Mammary epithelial cell (primary cell): ENCODE measurements at regions not wholly inside any gene's neighbourhood (a gene's known extent, or its start where the extent isn't known, plus 50 kb on each side); places are given as distances from the start of the nearest gene placed in this dataset.

Experiments
- CTCF ChIP-seq, 2 donors: IDR thresholded peaks in 1 of 2; conservative IDR thresholded peaks in 1 of 2; 2 replicates each; pipeline ENCODE4 v1.5.1; 2011 to 2012; ENCODE audit warnings: inconsistent platforms in 2 of 2, low read length in 2 of 2, mild to moderate bottlenecking in 2 of 2, control low read depth in 1 of 2, low read depth in 1 of 2; ENCODE audit not compliant: insufficient read depth in 1 of 2; ENCODE audit errors: extremely low read depth in 1 of 2
- EZH2 ChIP-seq: IDR thresholded peaks from 2 replicates; pipeline ENCODE4 v1.6.1; 2012; ENCODE audit warnings: low read length, inconsistent platforms, borderline replicate concordance

GRCh38 chr1:2881556-2881955 is 80.1 kb upstream of the TTC34 start:
- TF ChIP-seq EZH2 (no peak), CTCF (conservative IDR thresholded peaks at IDR 0.05 in 1 of 2, IDR thresholded peaks at IDR 0.05 in 1 of 2; ENCODE audit: extremely low read depth in 1 of 2, insufficient read depth in 1 of 2, low read depth in 1 of 2, low read length in 2 of 2) (no peak)
